ENCODE measurements at regions not wholly inside any gene's neighbourhood (a gene's known extent, or its start where the extent isn't known, plus 50 kb on each side); places are given as distances from the start of the nearest gene placed in this dataset.

DNA sequence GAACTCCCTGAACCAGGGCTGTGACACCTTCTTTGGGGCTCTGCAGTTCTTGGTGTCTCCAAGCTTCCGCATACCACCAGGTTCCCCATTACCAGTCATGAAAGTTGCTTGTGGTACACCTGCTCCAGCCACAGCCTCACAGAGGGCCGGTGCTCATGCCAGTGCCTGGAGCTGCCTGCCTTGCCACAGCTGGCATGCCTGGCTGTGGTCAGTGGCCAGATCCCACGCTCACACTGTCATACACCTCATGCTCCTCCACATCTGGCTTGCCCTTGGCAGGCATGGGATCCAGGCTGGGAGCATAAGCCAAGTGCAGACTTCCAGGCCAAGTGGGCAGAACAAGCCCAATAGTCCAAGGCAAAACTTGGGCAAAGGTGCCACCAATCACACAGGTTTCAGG is 1054.9 kb downstream of the SLITRK5 start:
- TF ChIP-seq, protein P1, sequence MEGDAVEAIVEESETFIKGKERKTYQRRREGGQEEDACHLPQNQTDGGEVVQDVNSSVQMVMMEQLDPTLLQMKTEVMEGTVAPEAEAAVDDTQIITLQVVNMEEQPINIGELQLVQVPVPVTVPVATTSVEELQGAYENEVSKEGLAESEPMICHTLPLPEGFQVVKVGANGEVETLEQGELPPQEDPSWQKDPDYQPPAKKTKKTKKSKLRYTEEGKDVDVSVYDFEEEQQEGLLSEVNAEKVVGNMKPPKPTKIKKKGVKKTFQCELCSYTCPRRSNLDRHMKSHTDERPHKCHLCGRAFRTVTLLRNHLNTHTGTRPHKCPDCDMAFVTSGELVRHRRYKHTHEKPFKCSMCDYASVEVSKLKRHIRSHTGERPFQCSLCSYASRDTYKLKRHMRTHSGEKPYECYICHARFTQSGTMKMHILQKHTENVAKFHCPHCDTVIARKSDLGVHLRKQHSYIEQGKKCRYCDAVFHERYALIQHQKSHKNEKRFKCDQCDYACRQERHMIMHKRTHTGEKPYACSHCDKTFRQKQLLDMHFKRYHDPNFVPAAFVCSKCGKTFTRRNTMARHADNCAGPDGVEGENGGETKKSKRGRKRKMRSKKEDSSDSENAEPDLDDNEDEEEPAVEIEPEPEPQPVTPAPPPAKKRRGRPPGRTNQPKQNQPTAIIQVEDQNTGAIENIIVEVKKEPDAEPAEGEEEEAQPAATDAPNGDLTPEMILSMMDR (IDR thresholded peaks at IDR 0.05), result no peak
- TF ChIP-seq POLR2A (IDR thresholded peaks at IDR 0.05), result no peak

Measured in thyroid gland (tissue), 4 donors.